ENCODE measurements at regions not wholly inside any gene's neighbourhood (a gene's known extent, or its start where the extent isn't known, plus 50 kb on each side); places are given as distances from the start of the nearest gene placed in this dataset.
"Not testable (repeated sequence)": the region's sequence is repeated elsewhere in the genome, so short reads cannot be mapped to it uniquely, and the experiment has no call there.

GRCh38 chr3:71927505-71928066 lies 142.6 kb upstream of the PROK2 start:
- H3K36me3 ChIP-seq: no peaks in the 10 kb centered on the region
- H3K4me3 ChIP-seq: no peak overlapping the region
- DNase-seq: no peak
- H3K27me3 ChIP-seq: no peaks in the 10 kb centered on the region
- no peaks in the 10 kb centered on the region for H3K9me3 ChIP-seq

- no peaks in the 10 kb centered on the region for H3K36me3 ChIP-seq
- no peak overlapping the region for H3K4me3 ChIP-seq
- DNase-seq: no peak
- H3K27me3 ChIP-seq: no peaks in the 10 kb centered on the region
- no peaks in the 10 kb centered on the region for H3K9me3 ChIP-seq
Measured at GRCh38 chr3:71926616-71927015, 141.7 kb upstream of the PROK2 start.

- H3K36me3 ChIP-seq: no peaks in the 10 kb centered on the region
- no peaks in the 10 kb centered on the region for H3K27me3 ChIP-seq
- H3K4me3 ChIP-seq: no peak overlapping the region
- no peaks in the 10 kb centered on the region for H3K9me3 ChIP-seq
- no peak for DNase-seq
Measured at GRCh38 chr3:71926262-71926600, 141.3 kb upstream of the PROK2 start.

GRCh38 chr3:71925511-71926261 lies 140.7 kb upstream of the PROK2 start:
- not testable (repeated sequence) for H3K9me3 ChIP-seq

GRCh38 chr3:71924721-71925120 lies 139.8 kb upstream of the PROK2 start:
- DNase-seq: no peak
- Histone ChIP-seq H3K27me3 (no peaks in the 10 kb centered on the region), H3K9me3 (no peaks in the 10 kb centered on the region), H3K36me3 (no peaks in the 10 kb centered on the region), H3K4me3 (no peak overlapping the region)

More at GRCh38 chr3:71925511-71926261, 140.7 kb upstream of the PROK2 start:
- not testable (repeated sequence) for H3K27me3 ChIP-seq, DNase-seq, H3K4me3 ChIP-seq, H3K36me3 ChIP-seq

- H3K27me3 ChIP-seq: no peaks in the 10 kb centered on the region
- DNase-seq: no peak
- no peak overlapping the region for H3K4me3 ChIP-seq
- H3K36me3 ChIP-seq: no peaks in the 10 kb centered on the region
- H3K9me3 ChIP-seq: no peaks in the 10 kb centered on the region
Measured at GRCh38 chr3:71921036-71921435, 136.1 kb upstream of the PROK2 start.

- H3K36me3 ChIP-seq: no peaks in the 10 kb centered on the region
- DNase-seq: no peak
- no peaks in the 10 kb centered on the region for H3K27me3 ChIP-seq
- H3K9me3 ChIP-seq: no peaks in the 10 kb centered on the region
- no peak overlapping the region for H3K4me3 ChIP-seq
Measured at GRCh38 chr3:71919572-71919971, 134.6 kb upstream of the PROK2 start.

- DNase-seq: no peak
- Histone ChIP-seq H3K4me3 (no peak overlapping the region), H3K9me3 (no peaks in the 10 kb centered on the region), H3K36me3 (no peaks in the 10 kb centered on the region), H3K27me3 (no peaks in the 10 kb centered on the region)
Measured at GRCh38 chr3:71917545-71917944, 132.6 kb upstream of the PROK2 start.

GRCh38 chr3:71916747-71917369 lies 131.9 kb upstream of the PROK2 start:
- peak; percentile 64 for DNase-seq
- no peaks in the 10 kb centered on the region for H3K27me3 ChIP-seq

GRCh38 chr3:71912839-71913495 lies 128.0 kb upstream of the PROK2 start:
- Histone ChIP-seq H3K4me3 (no peak overlapping the region), H3K27me3 (no peaks in the 10 kb centered on the region), H3K36me3 (no peaks in the 10 kb centered on the region), H3K9me3 (no peaks in the 10 kb centered on the region)
- no peak for DNase-seq

More at GRCh38 chr3:71916747-71917369, 131.9 kb upstream of the PROK2 start:
- H3K4me3 ChIP-seq: no peak overlapping the region
- no peaks in the 10 kb centered on the region for H3K9me3 ChIP-seq
- H3K36me3 ChIP-seq: no peaks in the 10 kb centered on the region

- no peaks in the 10 kb centered on the region for H3K9me3 ChIP-seq
- no peaks in the 10 kb centered on the region for H3K27me3 ChIP-seq
- DNase-seq: no peak
Measured at GRCh38 chr3:71910108-71910507, 125.2 kb upstream of the PROK2 start.

GRCh38 chr3:71907996-71908395 lies 123.0 kb upstream of the PROK2 start:
- no peaks in the 10 kb centered on the region for H3K27me3 ChIP-seq
- peak; percentile 57 for DNase-seq

More at GRCh38 chr3:71910108-71910507, 125.2 kb upstream of the PROK2 start:
- Histone ChIP-seq H3K4me3 (no peak overlapping the region), H3K36me3 (no peaks in the 10 kb centered on the region)

GRCh38 chr3:71906976-71907375 lies 122.0 kb upstream of the PROK2 start:
- no peak for DNase-seq
- no peak overlapping the region for H3K4me3 ChIP-seq
- no peaks in the 10 kb centered on the region for H3K36me3 ChIP-seq
- no peaks in the 10 kb centered on the region for H3K9me3 ChIP-seq
- H3K27me3 ChIP-seq: no peaks in the 10 kb centered on the region

More at GRCh38 chr3:71907996-71908395, 123.0 kb upstream of the PROK2 start:
- Histone ChIP-seq H3K4me3 (no peak overlapping the region), H3K9me3 (no peaks in the 10 kb centered on the region), H3K36me3 (no peaks in the 10 kb centered on the region)

GRCh38 chr3:71905426-71905825 lies 120.5 kb upstream of the PROK2 start:
- no peak for DNase-seq
- no peak overlapping the region for H3K4me3 ChIP-seq
- H3K27me3 ChIP-seq: no peaks in the 10 kb centered on the region
- H3K9me3 ChIP-seq: no peaks in the 10 kb centered on the region
- H3K36me3 ChIP-seq: no peaks in the 10 kb centered on the region

- H3K9me3 ChIP-seq: no peaks in the 10 kb centered on the region
- DNase-seq: no peak
- H3K4me3 ChIP-seq: no peak overlapping the region
- H3K27me3 ChIP-seq: no peaks in the 10 kb centered on the region
- no peaks in the 10 kb centered on the region for H3K36me3 ChIP-seq
Measured at GRCh38 chr3:71903936-71904335, 119.0 kb upstream of the PROK2 start.

- H3K27me3 ChIP-seq: no peaks in the 10 kb centered on the region
- H3K9me3 ChIP-seq: no peaks in the 10 kb centered on the region
- DNase-seq: peak; percentile 73
- no peaks in the 10 kb centered on the region for H3K36me3 ChIP-seq
- H3K4me3 ChIP-seq: no peak overlapping the region
Measured at GRCh38 chr3:71903112-71903495, 118.2 kb upstream of the PROK2 start.
